Stimulated activated CD8-positive, alpha-beta memory T cell treated with anti-CD3 and anti-CD28 coated beads, Interleukin-4, amount 100 ng/mL, for 48 hours (primary cell): ENCODE measurements at regions not wholly inside any gene's neighbourhood (a gene's known extent, or its start where the extent isn't known, plus 50 kb on each side); places are given as distances from the start of the nearest gene placed in this dataset.

Experiments used
- DNase-seq: peaks from one replicate; pipeline ENCODE4 v3.0.0-alpha.2; 2020

- DNase-seq, result no peak
Observed at GRCh38 chr11:95717314-95717713, 72.3 kb downstream of the FAM76B start.

- no peak for DNase-seq
Observed at GRCh38 chr11:95716266-95716665, 73.3 kb downstream of the FAM76B start.

- peak; percentile 52 for DNase-seq
Observed at GRCh38 chr11:95715777-95716241, 73.8 kb downstream of the FAM76B start.

- DNase-seq, result no peak
Observed at GRCh38 chr11:95714843-95715776, 74.5 kb downstream of the FAM76B start.

GRCh38 chr11:95713428-95713827 is 76.2 kb downstream of the FAM76B start:
- no peak for DNase-seq

- DNase-seq, result no peak
Observed at GRCh38 chr11:95711945-95712221, 77.7 kb downstream of the FAM76B start.

GRCh38 chr11:95711162-95711944 is 78.2 kb downstream of the FAM76B start:
- DNase-seq, result no peak

- DNase-seq, result no peak
Observed at GRCh38 chr11:95708681-95709080, 80.9 kb downstream of the FAM76B start.

GRCh38 chr11:95706974-95707387 is 82.6 kb downstream of the FAM76B start:
- DNase-seq, result no peak

- DNase-seq, result peak; percentile 87
Observed at GRCh38 chr11:95705485-95706124, 84.0 kb downstream of the FAM76B start.

GRCh38 chr11:95704865-95705264 is 84.7 kb downstream of the FAM76B start:
- no peak for DNase-seq

- no peak for DNase-seq
Observed at GRCh38 chr11:95703049-95703448, 86.5 kb downstream of the FAM76B start.

- no peak for DNase-seq
Observed at GRCh38 chr11:95702526-95702925, 87.1 kb downstream of the FAM76B start.

GRCh38 chr11:95700471-95700817 is 89.1 kb downstream of the FAM76B start:
- DNase-seq, result no peak

- no peak for DNase-seq
Observed at GRCh38 chr11:95699631-95700470, 89.7 kb downstream of the FAM76B start.

- DNase-seq, result no peak
Observed at GRCh38 chr11:95698676-95699557, 90.7 kb downstream of the FAM76B start.

- DNase-seq, result no peak
Observed at GRCh38 chr11:95697614-95698408, 91.8 kb downstream of the FAM76B start.

- no peak for DNase-seq
Observed at GRCh38 chr11:95695181-95695580, 94.4 kb downstream of the FAM76B start.

- no peak for DNase-seq
Observed at GRCh38 chr11:95693298-95693697, 96.3 kb downstream of the FAM76B start.

- no peak for DNase-seq
Observed at GRCh38 chr11:95692526-95693260, 96.9 kb downstream of the FAM76B start.
